ENCODE measurements at regions not wholly inside any gene's neighbourhood (a gene's known extent, or its start where the extent isn't known, plus 50 kb on each side); places are given as distances from the start of the nearest gene placed in this dataset.

GRCh38 chr1:47557066-47557465 lies 119.2 kb downstream of the FOXD2 start:
- ATAC-seq, result no peak
- Histone ChIP-seq H3K27ac (no peak overlapping the region), H3K9me3 (no peaks in the 10 kb centered on the region), H3K4me3 (no peak overlapping the region), H3K27me3 (peaks cover 27% of the 10 kb centered on the region), H3K36me3 (no peaks in the 10 kb centered on the region), H3K4me1 (peaks cover 0 to 20% (median 0%) of the 10 kb centered on the region in 3 donors)
- TF ChIP-seq EP300 (IDR thresholded peaks at IDR 0.05) (no peak), POLR2AphosphoS5 (IDR thresholded peaks at IDR 0.05) (peak; percentile 24), POLR2A (IDR thresholded peaks at IDR 0.05) (no peak), CTCF (IDR thresholded peaks at IDR 0.05) (no peak)
- 73% methylated on average over 2 to 3 of the region's 4 CpGs for WGBS, 2 donors (ENCODE audit: low coverage in 1 of 2)

- Histone ChIP-seq H3K4me3 (peak overlapping the region in 1 of 2 donors; percentile 11), H3K9me3 (no peaks in the 10 kb centered on the region), H3K27ac (no peak overlapping the region), H3K27me3 (peaks cover 27% of the 10 kb centered on the region), H3K36me3 (no peaks in the 10 kb centered on the region), H3K4me1 (peaks cover 0 to 22% (median 0%) of the 10 kb centered on the region in 3 donors)
- WGBS, 2 donors (ENCODE audit: low coverage in 1 of 2), result 22 to 23% methylated on average over 11 to 18 of the region's 18 CpGs
- TF ChIP-seq CTCF (IDR thresholded peaks at IDR 0.05) (no peak), POLR2AphosphoS5 (IDR thresholded peaks at IDR 0.05) (no peak), POLR2A (IDR thresholded peaks at IDR 0.05) (no peak), EP300 (IDR thresholded peaks at IDR 0.05) (no peak)
- no peak for ATAC-seq
These were observed 121.1 kb downstream of the FOXD2 start for GRCh38 chr1:47558601-47559593.

- no peaks in the 10 kb centered on the region for H3K9me3 ChIP-seq
- peaks cover 30% of the 10 kb centered on the region for H3K27me3 ChIP-seq
- H3K36me3 ChIP-seq, result no peaks in the 10 kb centered on the region
- WGBS, 2 donors (ENCODE audit: low coverage in 1 of 2), result 54 to 81% methylated on average over 4 to 7 of the region's 7 CpGs
- no peak overlapping the region for H3K27ac ChIP-seq
- peaks cover 0 to 22% (median 0%) of the 10 kb centered on the region in 3 donors for H3K4me1 ChIP-seq
- no peak overlapping the region for H3K4me3 ChIP-seq
- TF ChIP-seq EP300 (IDR thresholded peaks at IDR 0.05) (no peak), CTCF (IDR thresholded peaks at IDR 0.05) (no peak), POLR2AphosphoS5 (IDR thresholded peaks at IDR 0.05) (no peak), POLR2A (IDR thresholded peaks at IDR 0.05) (no peak)
- ATAC-seq, result no peak
These were observed 122.3 kb downstream of the FOXD2 start for GRCh38 chr1:47559944-47560695.

GRCh38 chr1:47561523-47562007 lies 123.7 kb downstream of the FOXD2 start:
- no peaks in the 10 kb centered on the region for H3K36me3 ChIP-seq
- WGBS, 2 donors (ENCODE audit: low coverage in 1 of 2), result 80 to 88% methylated on average over 1 to 2 of the region's 2 CpGs
- no peaks in the 10 kb centered on the region for H3K9me3 ChIP-seq
- peaks cover 33% of the 10 kb centered on the region for H3K27me3 ChIP-seq
- no peak for ATAC-seq
- H3K4me3 ChIP-seq, result no peak overlapping the region
- peaks cover 0 to 15% (median 0%) of the 10 kb centered on the region in 3 donors for H3K4me1 ChIP-seq
- TF ChIP-seq POLR2AphosphoS5 (IDR thresholded peaks at IDR 0.05) (no peak), POLR2A (IDR thresholded peaks at IDR 0.05) (no peak), CTCF (IDR thresholded peaks at IDR 0.05) (no peak), EP300 (IDR thresholded peaks at IDR 0.05) (no peak)
- H3K27ac ChIP-seq, result no peak overlapping the region

Data from gastroesophageal sphincter (tissue), 4 donors.